ENCODE measurements at regions not wholly inside any gene's neighbourhood (a gene's known extent, or its start where the extent isn't known, plus 50 kb on each side); places are given as distances from the start of the nearest gene placed in this dataset.

DNA sequence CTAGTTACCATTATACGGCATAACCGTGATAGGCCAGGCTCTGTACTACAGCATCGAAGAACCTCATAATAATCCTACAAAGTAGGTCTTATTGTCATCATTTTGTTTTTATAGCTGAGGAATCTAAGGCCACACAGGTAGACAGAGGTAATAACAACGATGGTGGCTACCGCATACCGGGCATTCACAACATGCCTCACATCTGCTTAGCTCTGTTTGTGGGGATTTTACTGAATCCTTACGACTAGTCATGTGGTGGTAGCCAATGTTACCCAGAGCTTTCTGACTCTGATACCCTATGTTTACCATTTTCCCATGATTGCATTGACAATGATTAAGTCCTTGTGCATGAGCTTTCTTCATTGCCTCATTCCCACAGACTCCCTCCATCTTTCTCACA is 269.4 kb downstream of the TCF7L2 start:
- no peak for DNase-seq

DNA sequence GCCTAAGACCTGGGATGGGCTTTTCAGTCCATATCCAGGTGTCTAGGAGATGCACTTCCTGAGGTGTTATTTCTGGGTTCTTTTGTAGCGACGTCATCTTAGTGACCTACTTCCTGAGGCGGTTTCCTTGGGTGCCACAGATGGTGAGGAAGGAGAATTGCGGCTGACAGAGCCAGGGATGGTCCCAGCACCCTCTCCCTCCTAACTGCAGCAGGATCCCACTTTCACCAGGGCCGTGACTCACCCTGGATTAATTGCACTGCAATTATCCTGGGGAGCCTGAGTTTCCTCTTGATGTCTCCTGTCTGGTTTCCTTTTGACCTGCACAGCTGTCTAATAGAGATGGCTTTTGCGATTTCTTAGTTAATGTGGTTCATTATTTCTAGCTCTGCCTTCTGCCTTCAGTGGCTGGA is 271.7 kb downstream of the TCF7L2 start:
- DNase-seq = no peak

DNA sequence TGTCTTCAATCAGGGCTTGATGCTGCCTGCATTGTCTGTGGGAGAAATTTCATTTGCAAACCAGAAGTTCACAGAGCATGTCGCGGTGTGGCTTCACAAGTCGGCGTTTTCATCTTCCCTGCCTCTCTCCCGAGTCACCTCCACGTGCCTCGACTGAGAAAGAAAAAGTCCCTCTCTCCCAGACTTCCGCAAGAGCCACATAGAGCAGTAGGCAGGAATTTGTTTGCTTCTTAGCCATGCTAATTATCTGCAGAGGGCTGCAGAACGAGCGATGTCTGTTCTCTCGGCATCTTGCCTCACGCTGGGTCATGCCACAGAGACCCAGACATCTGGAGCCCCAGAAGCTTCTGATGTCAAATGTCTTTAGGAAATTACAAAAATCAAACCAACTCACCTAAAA is 272.2 kb downstream of the TCF7L2 start:
- DNase-seq = no peak

DNA sequence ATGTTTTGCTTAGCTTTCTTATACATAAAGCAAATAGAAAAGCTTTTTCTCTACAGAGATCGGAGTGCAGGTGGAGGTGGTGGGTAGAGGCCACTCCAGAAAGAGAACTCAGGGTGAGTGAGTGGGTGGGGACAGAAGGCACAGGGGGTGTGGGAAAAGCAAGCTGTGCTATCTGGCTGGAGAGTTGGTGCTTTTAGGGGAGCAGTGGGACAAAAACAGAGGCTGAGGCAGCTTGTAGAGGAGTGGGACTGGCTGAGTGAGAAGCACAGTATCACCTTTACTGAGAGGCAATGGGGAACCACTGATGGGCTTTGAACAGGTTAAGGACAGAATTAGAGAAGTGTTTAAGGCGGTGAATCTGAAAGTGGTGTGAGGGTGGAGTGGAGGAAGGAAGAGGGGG is 275.3 kb downstream of the TCF7L2 start:
- DNase-seq = no peak

DNA sequence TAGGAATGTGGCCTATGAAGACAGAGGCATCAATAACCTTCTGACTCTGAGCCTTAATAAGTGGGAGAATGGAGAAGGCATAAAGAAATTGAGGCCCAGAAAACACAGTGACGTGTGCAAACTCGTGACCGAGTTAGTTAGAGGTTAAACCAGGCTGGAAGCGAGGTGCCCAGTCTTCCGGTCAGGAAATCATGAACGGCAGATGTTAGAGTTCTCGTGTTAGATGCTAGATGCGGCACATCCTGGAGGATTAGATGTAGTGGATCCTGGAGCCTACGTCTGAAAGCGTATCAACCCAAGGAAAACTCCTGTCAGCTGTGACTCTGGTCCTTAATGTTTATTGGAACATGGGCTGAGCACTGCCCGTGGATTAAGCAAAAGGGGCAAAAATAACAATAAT is 275.9 kb downstream of the TCF7L2 start:
- no peak for DNase-seq

DNA sequence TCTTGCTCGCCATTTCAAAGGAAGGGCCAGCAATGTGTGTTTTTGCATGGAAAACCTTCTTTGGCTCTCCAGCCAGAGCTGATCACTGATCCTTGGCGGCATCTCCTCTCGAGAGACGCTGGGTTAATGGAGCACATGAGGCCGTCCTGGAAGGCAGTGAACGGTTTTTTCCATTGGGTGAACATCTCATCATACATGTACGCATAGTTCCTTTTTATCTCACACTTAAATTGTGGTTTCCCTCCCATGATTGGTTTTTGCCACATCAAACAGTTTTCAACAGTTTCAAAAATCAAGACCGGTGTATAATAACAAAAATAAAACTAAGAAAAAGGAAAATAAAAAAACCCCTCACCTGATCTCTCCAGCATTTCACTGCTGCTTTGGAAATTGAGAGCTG is 276.4 kb downstream of the TCF7L2 start:
- no peak for DNase-seq

DNA sequence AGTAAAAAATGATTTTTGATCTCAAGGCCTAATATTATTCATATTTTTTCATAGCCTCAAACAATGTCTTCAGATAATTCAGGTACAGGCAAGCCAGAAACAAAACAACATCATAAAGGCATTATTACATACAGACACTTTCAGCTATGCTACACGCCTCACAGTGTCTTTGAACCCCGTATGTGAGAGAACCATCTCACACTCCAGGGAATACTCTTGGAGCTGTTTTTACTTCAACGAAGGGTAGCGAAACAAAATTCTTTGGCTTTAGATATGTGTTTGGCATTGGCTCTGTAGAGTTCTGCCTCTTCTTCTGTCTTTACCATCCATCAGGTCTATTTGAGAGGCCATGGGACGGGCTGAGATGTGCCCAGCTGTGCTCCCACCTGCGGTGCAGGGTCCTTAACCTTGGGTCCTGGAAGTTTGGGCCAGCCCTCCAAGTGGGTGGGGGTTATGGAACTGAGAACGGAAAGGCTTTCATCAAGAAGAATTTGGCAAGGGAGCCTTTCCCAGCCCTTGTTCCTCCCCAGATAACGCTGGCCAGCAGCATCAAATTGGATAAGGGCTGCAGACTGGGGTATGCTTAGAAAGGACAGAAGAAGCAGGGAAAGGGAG is 276.9 kb downstream of the TCF7L2 start:
- DNase-seq = no peak

DNA sequence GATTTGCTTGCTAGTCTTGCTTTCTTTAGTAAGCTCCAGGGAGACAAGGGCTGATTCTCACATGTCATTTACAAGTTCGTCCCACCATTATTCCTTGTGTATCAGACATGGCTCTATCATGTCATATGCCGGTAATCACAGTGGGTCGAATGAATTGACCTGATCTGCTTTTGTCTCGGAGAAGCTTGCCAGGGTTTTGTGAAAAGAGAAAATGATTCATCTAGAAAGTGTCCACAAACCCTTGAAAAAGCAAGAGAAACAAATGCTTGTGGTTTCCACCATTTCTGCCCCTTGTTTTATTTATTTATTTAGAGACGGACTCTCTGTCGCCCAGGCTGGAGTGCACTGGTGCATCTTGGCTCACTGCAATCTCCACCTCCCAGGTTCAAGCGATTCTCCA is 278.5 kb downstream of the TCF7L2 start:
- DNase-seq = no peak

DNA sequence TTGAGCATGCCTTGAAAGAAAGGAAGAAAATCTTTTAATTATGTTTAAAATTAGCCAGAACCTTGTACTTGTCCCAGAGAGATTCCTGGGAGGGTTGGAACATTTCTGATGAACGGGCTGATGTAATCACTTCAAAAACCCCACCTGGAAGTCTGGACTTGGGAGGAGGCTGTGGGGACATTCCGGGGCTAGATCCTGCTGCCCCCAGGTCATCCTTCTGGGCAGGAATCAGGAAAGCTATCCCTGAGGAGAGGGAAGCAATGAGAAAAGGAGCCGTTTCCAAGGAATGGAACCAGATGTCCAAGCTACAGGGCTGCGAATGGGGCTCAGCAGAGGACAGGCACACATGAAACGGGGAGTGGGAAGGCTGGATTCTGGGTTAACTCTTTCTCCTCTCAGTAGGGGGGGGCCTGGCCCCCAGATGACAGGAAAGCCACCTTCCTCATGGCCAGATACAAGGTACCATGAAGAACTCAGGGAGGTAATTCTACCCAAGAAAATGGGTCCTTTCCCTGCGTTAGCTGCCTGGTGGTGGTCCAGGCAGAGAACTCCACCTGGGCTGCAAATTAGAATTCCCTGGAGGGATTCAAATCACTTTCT is 280.1 kb downstream of the TCF7L2 start:
- DNase-seq = no peak

DNA sequence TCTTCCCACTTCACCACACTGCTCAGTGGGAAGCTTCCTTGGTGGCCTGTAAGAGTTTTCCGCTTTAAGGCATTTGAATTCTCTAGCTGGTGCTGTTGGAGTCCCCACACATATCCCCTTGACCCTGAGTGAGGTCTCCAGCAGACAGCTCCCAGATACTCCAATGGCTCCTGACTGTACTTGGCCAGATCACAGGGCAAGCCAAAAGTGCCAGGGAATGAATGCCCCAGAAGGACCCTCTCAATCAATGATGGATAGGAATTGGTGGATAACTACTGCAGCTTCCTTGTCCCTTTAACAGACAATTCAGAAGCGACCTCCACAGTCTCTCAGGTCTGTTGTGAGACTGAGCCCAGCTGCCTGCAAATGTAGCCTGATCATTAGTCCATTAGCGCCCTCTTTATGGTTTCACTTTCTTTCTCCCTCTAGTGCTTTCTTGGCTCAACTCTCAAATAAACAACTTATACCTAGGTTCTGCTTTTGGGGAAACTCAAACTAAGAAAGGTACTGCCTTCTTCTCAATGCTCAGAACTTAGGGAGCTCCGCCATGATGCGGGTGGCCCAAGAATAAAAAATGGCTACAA is 283.0 kb downstream of the TCF7L2 start:
- DNase-seq = no peak

DNA sequence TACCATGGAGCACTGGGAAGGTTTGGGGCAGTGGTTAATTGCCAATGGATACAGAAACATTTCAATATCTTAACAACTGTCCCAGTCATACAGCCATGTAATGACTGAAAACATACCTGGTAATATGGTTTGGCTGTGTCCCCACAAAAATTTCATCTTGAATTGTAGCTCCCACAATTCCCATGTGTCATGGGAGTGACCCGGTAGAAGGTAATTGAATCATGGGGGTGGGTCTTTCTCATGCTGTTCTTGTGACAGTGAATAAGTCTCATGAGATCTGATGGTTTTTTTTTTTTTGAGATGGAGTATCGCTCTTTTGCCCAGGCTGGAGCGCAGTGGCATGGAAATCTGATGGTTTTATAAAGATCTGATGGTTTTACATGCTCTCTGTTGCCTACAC is 284.4 kb downstream of the TCF7L2 start:
- no peak for DNase-seq

DNA sequence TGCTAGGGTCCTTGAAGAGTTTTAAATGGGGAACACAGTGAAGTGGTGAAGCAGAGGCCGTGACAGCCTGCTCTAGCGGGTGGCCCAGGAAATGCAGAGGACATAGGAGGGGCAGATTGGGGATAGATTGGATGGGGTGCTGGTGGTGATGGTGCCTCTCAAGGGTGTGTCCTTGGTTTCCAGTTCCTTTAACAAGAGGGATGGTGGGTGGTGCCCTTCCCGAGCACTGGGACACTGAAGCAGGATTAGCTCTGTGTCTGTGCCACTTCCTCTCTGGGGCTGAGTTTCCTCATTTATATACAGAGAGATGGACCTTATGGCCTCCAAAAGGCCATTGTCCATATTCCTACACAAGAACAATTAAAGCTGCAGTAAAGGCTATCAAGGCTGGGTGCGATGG is 285.5 kb downstream of the TCF7L2 start:
- no peak for DNase-seq

DNA sequence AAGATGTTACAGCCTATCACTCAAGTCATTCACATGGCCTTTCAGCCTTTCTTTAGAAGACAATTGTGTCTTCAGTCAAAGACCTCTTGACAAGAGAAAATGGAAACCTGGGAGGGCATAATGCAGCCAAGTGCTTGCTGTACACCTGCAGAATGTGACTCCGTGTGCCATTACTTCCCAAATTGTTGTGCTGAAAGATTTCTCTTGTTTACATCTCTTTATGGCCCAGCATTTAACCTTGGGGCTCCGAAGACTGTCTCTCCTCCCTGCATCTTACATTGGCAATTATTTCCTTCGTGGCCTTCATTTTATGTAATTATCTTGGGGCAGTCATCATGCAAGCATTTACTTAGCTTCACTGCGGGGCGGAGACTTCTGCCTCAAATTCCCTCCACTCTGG is 287.0 kb downstream of the TCF7L2 start:
- DNase-seq = no peak

DNA sequence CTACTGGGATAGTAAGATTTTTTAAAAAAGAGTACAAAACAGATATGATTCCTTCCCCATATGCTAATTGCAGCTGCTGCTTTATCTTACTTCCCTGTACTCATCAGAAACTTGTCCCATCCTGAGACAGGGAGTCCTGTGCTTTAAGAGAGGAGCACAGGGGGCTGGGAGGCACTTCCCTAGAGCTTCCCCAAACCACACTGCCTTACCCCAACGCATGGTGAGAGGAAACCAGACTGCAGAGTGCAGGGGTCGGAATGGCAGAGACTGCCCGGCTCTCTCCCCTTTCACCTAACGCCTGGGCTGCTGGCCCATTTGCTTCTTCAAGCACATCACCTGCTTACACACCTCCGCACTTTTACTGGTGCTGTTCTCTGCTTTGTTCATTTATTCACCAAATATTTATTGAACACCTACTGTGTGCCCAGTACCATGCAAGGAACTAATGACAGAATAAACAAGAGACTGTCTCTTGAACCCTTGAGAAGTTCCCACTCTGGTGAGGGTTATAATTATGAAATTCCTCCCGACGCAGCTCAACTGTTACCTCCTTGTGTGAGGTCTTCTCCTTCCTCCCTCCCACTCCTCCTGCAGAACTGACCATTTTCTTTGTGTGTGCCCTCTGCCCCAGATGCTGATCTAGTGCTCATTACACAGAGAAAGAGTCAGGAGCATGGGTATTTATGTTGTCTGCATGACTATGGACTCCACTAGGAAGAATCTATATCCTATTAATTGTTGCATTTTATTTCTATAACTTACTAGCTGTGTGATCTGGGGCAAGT is 289.7 kb downstream of the TCF7L2 start:
- DNase-seq = no peak

DNA sequence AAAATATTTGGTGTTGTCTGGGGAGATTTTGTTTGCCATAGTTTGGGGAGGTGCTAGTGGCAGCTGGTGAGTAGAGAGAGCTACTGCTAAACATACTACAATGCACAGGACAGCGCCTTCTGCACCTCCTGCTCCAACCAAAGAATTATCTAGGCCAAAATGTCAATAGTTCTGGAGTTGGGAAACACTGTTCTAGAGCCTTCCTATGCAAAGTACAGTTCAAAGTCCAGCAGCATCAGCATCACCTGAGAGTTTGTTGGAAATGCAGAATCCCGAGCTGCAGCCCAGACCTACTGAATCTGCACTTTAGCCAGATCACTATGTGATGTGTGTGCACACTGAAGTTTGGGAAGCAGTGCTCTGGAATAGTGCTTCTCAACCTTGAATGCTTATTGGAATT is 290.7 kb downstream of the TCF7L2 start:
- DNase-seq = no peak

DNA sequence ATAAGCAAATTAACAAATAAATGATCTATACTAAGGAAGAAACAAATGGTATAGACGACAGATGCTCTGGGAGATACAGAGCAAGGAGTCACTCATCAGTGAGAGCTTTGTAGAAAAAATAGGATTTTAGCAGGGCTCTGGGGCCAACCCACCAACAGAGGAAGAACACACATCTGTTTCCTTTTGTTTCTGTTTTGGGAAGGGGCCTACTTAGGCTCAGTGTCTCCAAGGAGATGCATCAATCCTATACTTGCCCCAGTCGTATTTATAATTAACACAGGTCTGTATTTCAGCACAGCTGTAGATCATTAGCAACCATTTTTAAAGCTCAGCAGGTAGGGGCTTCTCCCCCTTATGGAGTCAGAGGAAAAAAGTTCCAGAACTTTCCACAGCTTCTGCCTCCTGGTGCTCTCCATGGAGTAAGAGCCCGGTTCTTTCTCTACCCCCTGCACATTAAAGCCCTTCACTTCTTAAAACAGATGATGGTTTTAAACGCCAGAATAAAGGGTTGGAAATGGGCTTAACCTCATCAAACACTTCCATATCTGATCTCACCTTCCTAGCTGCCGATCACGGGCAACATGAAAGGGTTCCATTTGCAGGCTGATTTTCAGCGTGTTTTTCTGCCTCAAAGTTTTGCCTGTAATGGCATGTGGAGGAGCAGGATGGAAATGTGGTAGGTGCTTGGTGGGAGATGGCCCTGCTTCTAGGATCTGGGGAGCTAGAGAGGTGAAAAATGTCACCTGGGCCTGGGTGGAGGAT is 291.7 kb downstream of the TCF7L2 start:
- no peak for DNase-seq

DNA sequence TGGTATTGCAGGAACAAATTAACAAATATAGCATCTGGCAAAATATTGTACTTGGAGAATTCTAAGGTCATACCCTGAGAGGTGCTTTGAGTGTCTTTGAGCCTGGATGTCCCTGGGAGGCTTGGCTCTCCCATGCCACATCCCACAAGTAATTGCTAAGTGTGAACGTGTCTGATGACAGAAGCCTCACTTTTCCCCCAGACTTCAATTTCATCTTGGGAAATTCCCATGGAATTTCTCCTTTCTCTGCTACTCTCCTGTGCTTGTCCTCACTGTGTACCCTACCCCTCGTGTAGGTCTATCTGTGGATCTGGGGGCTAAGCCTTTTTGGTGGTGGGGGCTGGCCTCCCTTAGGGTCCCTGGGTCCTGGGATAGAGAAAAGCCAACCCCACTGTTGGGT is 293.3 kb downstream of the TCF7L2 start:
- no peak for DNase-seq

DNA sequence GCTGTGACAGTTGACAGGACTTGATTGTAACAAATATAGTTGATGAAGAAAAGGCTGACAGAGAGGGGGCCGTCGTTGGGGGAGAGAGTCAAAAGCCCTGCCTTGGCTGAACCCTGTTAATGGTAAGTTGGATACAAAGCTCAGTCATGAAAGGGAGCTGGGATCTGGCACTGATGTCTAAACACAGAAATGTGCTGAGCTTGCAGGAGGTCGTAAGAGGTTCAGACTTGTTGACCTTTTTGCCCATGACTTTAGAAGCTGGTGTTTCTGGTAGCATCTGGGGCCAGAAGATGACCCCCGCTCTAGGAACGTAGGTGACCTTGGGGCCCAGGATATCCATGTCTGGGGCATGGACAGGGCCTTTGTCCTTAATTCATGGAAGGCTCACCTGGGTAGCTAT is 294.7 kb downstream of the TCF7L2 start:
- no peak for DNase-seq

DNA sequence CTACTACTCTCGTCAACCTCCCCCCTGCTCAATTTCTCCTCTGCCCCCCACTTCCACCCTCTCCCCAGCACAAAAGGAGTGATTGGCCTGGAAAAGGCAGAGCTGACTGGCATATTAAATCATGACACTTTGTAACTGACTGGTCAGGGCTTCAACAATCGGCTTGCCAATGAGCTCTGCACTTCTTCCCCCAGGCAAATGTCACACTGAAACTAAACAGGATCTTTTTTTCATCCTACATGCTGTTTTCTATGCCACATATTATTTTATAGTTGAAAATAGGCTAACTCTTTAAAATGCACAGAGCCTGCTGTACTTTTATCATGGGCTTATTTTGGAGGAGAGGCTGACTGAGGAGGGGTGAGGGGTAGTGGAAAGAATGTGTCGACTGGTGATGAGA is 295.2 kb downstream of the TCF7L2 start:
- DNase-seq = no peak

DNA sequence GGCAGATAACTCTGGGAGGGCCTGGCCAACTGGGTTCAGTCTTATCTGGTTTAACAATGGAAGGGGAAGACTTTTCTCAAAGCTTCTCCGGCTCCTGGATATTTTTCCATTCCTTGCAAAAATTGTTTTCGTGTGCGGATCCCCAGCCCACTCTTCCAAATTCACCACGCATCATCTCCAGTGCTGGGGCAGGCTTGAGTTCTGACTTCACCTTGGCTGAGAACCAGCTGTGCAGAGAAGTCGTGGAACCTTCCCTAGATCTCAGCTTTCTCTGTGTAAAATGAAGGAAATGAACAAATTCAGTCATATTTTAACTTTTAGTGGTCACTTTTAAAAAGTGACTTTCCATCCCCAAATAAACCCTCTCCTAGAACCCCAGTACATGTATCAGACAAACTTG is 297.0 kb downstream of the TCF7L2 start:
- no peak for DNase-seq

DNA sequence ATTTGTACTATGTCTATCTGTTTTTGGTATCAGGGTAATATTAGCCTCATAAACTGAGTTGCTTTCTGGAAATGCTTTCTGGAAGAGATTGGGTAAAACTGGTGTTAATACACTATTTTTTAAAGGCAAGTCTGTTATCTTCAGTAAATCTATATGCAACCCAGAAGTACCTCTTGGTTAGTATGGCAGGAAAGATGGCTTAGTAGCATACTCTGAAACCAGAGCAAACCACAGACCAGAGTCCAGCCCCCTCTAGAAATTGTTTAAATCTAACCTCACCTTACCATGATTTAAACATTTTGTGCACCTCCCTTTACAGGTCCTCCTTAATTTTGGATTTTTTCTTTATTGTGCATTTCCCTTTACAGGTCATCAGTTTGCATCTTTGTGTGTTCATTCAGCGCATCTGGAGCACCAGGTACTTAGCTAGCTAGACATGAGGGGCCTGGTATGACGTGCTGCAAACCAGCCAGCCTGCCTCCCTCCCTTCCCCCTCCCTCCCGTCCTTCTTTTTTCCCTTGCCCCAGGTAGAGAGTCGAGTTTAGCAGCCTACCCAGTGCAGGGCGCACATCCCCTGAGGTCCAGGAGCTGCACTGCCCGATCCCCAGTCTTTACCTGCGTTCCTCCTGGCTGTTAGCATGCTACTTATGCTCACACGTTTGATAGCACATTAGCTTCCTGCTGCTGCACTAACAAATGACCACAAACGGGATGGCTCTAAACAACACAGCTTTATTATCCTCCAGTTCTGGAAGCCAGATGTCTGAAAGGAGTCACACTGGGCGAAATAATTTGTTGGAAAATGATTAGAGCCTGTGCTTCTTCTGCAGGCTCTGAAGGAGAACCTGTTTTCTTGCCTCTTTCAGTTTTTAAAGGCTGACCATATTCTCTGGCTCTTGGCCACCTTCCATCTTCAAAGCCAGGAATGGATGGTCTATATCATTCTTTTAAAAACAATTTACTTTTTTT is 299.9 kb upstream of the HABP2 start:
- DNase-seq = no peak

DNA sequence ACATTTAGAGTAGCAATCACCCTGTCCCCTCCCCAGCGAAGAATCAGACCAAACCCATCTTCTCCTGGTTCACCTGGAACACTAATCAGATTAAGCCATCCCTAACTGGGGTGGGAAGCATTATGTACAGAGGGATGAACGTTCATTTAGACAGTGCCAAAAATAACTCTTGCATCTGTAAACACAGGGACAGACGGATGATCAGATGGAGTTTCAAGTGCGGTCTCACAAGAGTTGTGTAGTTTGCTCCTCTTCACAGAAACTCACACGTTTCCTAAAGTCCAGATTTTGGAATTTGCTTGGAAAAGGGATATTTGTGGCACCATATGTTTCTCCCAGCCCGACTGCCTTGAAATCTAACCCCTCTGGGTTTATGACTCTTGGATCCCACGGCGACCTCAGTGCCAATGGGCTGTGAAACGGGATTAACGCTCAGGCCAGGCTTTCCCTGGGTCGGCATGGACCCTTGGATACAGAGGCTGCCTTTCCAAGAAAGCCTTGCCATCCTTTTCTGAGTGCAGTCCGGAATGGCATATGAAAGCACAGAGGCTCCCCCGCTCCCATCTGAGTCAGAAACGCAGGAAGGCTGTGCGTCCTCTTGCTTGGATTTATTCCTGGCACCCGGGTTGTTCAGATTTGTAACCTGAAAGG is 293.2 kb upstream of the HABP2 start:
- peak; percentile 45 for DNase-seq

All from NCI-H524 treated with DMSO at 0.1 percent for 48 hours (cell line).